Globus pallidus (tissue), 1 donor: ENCODE measurements at regions not wholly inside any gene's neighbourhood (a gene's known extent, or its start where the extent isn't known, plus 50 kb on each side); places are given as distances from the start of the nearest gene placed in this dataset.

Experiments used
- DNase-seq: peaks from one replicate; pipeline ENCODE4 v3.0.0-alpha.2; 2015; ENCODE audit warnings: low spot score

DNA sequence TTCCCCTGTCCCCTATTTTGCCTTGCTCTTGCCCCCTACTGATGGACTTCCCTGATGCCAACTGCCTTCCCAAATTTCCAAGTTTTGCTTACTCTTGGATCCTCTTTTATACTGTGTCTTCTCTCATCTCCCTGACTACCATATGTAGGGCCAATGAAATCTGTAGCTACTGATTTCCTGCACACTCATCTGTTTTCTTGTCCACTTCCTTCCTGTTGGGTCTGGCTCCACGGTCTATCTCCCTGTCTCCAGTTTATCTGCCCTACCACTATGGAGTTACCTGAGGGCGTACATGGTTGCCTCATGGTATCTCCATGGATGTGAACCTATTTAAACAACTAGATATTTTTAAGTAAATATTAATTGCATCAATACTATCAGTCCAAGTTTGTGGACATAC is 140.3 kb upstream of the MCHR2 start:
- DNase-seq = no peak

DNA sequence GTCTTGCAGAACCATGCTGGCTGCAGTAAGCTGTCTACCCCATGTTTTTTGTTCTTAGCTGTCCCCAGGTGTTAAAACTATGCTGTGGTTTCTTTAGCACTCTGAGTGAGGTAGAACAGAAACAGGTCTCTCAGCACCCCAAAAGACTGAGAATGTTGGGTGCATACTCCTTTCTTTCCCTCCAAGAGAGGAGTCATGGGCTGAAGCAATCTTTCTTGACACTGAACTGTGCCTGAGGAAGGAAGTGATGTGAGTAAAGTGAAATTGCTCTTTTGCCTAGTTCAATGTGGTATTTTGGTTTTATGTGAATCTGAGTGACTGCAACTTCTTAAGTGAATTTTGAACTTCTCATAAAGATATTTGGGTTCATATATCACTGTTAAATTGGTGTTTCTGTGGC is 138.0 kb upstream of the MCHR2 start:
- no peak for DNase-seq

DNA sequence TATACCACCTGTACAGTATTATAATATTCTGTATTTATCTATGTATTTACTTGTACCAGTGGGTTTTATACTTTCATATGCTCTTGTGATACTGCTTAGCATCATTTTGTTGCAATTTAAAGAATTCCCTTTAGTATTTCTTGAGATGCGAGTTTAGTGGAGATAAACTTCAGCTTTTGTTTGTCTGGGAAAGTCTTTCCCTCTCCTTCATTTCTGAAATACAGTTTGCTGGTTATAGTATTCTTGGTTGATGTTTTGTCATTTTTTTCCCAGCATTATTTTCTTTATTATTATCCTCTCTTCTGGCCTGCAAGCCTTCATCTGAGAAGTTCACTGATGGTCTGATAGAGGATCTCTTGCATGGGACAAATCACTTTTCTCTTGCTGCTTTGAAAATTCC is 136.6 kb upstream of the MCHR2 start:
- DNase-seq = no peak

GRCh38 chr6:100126790-100127484 is 132.9 kb upstream of the MCHR2 start:
- DNase-seq = no peak

DNA sequence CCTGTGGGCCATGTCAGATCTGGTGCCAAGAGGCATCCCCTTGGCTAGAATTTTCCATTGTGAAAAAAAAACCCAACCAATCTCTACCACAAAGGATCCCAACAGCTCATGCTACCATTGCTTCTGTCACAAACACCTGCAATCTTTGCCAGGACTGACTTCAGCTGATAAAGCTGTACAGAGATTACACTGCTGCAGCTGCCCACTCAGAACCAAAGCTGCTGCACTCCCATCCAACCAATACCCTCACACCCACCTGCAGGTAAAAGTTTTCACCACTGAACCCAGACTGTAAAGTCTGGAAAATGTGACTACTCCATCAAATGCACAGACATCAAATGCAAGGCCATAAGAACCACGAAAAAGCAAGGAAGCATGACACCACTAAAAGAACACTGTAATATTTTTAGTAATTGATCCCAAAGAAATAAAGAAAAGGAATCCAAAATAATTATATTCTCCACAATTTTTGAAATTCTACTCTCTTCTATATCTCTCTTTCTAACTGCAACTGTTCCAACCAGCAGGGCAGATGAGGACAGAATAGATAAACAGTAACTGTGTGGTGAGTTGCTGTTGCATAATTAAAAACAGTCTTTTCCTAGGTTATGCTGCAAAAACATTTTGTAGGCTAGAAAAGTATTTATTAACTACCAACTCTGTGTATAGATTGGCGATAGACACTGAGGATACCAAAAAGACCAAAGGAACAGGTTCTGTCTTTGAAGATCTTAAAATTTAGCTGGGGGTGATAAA is 128.0 kb upstream of the MCHR2 start:
- DNase-seq = no peak

GRCh38 chr6:100119261-100119660 is 125.2 kb upstream of the MCHR2 start:
- no peak for DNase-seq

DNA sequence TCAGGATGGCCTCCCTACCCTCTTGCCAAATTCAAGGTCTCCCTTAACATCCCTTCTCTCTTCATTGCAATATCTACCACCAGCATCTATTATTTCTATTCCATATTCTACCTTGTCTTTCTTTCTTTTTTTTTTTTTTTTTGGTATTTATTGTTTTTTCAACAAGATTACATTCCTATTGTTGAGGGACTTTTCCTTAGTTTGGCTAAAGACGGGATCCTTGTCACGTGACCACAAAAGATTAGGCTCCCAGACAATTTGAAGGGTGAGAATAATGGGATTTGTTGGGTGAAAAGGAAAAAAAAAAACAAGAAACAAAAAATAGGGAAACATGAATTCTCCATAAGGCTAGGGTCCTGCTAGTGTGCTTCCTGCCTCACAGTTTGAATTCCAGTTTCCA is 124.3 kb upstream of the MCHR2 start:
- no peak for DNase-seq

DNA sequence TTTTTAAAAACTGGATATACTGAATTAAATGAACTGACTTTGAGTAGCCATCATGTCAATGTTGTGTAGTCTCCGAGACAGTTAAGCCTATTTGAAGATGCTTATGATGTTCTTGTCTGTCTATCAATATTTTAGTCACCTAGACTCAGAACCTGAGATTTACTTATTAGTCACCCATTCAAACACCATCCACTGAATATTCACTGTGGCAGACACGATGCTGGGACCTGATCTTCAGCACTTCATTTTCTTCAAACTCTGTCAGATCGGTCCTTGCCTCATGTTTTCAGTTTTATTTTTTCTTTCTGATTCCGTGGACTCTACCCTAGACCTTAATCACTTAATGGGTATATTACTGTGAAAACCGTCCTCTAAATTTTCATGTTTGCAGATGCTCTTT is 123.7 kb upstream of the MCHR2 start:
- no peak for DNase-seq

- peak; percentile 26 for DNase-seq
These were observed 122.6 kb upstream of the MCHR2 start for GRCh38 chr6:100116411-100117194.

- DNase-seq = no peak
These were observed 121.5 kb upstream of the MCHR2 start for GRCh38 chr6:100115407-100116101.

DNA sequence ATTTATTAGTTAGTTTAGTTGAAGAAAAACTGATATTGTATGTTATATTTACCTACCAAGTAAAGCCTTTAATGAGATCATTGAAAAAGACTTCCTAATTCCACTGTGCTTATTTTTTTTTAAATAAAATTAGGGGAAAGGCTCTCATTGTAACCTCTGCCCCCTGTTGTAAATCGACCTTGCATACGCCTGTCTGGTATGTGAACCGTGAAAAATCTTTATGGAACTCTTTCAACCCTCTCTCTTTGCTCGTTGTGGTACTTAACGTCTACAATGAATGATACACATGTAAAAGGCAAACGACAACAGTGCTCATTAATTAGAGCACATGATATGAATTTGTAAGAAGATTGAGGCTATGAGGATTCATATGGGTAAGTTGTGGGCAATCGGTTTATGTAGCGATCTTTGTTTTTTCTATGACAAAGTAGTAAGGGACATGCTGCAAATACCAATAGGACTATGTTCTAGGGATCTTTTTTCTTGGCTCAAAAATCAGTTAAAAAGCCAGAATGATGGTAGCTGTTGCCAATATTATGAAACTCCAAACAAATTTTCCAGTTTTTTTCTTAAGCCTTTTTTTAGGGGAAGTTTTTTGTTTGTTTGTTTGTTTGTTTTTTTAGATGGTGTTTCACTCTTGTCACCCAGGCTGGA is 119.0 kb upstream of the MCHR2 start:
- no peak for DNase-seq

- no peak for DNase-seq
These were observed 112.0 kb upstream of the MCHR2 start for GRCh38 chr6:100105919-100106529.

DNA sequence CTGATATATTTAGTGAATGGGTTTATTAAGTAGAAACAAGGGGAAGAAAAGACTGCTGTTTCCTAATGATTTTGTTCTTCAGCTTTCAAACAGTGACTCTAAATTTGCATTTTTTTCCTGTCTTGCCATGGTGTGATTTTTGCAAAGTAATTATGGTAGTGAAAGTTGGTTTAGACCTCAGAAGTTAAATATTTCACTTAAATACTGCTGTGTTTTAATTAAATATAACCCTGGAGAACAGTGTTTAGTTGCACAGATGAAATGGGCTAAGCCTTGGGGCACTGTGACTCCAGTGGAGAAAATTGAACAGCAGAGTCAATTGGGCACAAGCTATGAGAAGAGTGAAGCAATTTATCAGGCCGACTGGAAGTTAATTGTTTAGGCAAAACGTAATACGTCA is 111.1 kb upstream of the MCHR2 start:
- DNase-seq = no peak

DNA sequence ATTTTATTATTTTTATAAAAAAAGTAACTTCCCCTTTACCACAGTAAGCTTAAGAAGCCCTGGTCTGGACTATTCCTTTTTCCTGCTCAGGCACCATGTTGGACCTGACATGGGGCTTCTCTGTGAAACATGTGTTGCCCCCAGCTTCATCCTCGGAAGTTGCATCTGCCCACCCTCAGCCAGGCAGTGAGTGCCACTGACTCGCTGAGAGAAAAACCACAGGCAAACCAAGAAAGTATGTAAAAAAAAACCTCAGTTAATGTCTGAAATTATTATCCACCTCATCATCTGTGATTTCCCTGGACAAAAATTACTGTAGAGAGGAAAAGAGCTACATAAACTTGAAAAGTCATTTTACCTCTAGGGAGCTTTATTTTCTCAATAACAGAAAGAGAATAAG is 109.9 kb upstream of the MCHR2 start:
- no peak for DNase-seq

GRCh38 chr6:100103194-100103593 is 109.2 kb upstream of the MCHR2 start:
- DNase-seq = no peak

DNA sequence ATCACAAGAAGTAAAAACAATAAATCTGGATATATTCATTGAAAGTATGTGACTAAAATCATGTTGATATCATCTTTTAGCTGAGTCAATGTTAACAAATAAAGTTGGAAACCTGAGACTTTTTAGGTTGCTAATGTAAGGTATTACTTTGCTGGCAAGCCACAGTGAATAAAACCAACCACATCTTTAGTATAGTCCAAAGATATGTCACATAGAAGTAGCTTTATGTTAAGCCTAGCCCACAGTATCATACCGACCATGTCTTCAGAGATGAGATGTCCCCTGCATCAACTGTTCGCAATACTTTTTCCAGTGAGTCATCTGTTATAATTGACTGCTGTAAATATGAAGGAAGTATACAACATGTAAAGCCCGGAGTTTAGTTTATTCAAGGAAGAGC is 107.6 kb upstream of the MCHR2 start:
- no peak for DNase-seq

- DNase-seq = no peak
These were observed 106.8 kb upstream of the MCHR2 start for GRCh38 chr6:100100776-100101175.

DNA sequence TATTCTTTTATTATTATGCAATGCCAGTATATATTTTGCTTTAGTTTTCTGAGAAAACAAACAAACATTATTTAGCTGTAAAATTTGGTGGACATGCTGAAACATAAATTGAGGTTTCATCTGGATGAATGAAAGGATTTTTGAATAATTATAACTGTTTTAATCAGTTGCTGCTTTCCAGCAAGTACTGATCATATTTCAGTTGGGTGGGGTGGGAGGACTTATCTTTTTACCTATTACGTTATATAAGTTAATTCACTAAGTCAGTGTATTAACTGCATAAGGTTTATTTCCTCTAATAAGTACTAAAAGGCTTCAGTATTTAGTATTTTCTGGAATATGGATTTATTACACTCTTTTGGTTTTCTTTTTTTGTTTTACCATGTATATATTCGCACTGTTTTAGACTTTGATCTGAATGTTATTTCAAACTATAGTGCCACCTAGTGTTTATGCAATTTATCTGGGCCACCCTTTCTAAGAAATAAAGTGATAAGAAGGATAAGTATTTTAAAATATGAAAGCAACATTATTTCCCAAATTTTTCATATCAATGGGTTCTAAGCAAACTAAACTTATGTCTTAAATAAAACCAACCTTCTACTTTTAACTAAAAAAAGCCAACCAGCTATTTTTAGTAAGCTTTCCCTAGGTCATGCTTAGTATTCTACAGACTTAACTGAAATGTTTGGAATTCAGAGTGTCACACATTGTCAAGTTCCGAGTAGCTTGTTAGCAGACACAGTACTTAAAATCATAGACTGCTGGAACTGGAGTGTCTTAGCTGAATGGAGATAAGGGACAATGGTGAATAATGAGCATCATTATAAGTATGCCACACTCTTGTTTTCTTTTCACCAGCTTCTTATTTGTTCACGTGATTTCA is 105.4 kb upstream of the MCHR2 start:
- DNase-seq = peak; percentile 11

- DNase-seq = no peak
These were observed 102.9 kb upstream of the MCHR2 start for GRCh38 chr6:100096936-100097335.

- no peak for DNase-seq
These were observed 102.3 kb upstream of the MCHR2 start for GRCh38 chr6:100096341-100096740.
